Left ventricle myocardium superior (tissue), 1 donor: ENCODE measurements at regions not wholly inside any gene's neighbourhood (a gene's known extent, or its start where the extent isn't known, plus 50 kb on each side); places are given as distances from the start of the nearest gene placed in this dataset.
"Not testable (repeated sequence)": the region's sequence is repeated elsewhere in the genome, so short reads cannot be mapped to it uniquely, and the experiment has no call there.

ENCODE experiments used
- ATAC-seq: fragments of 200-7000 bp; cut with Tn5 transposase; one replicate; pipeline ENCODE4 v1.9.1; 2020; ENCODE audit warnings: mild to moderate bottlenecking, moderate library complexity
- DNase-seq: peaks from one replicate; pipeline ENCODE4 v3.0.0-alpha.2; 2020
- intact Hi-C: fragments of 100-400 bp; cut with micrococcal nuclease; formaldehyde crosslinking; loops from one replicate; pipeline ENCODE4 v1.11.0; 2022
- donor health status: DM: no; HTN: yes; CAD: no; lungs with severe emphysema.

- intact Hi-C loops, result no loop called here
- DNase-seq, result no peak
- no peak for ATAC-seq
Measured at GRCh38 chrX:1074172-1074571, 138.3 kb downstream of the CRLF2 start.

GRCh38 chrX:1072637-1073377, 139.6 kb downstream of the CRLF2 start:
- intact Hi-C loops, result no loop called here
- no peak for ATAC-seq
- DNase-seq, result no peak

DNA sequence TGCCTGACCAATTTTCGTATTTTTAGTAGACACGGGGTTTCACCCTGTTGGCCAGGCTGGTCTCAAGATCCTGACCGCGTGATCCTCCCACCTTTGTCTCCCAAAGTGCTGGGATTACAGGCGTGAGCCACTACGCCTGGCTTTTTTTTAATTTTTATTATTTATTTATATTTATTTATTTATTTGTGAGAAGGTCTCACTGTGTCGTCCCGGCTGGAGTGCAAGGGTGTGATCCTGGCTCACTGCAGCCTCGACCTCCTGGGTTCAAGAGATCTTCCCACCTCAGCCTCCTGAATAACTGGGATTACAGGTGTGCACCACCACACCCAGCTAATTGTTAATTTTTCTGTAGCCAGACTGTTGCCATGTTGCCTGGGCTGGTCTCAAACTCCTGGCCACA, 141.1 kb downstream of the CRLF2 start:
- ATAC-seq (no peak), DNase-seq (no peak)
- intact Hi-C loops, result no loop called here

DNA sequence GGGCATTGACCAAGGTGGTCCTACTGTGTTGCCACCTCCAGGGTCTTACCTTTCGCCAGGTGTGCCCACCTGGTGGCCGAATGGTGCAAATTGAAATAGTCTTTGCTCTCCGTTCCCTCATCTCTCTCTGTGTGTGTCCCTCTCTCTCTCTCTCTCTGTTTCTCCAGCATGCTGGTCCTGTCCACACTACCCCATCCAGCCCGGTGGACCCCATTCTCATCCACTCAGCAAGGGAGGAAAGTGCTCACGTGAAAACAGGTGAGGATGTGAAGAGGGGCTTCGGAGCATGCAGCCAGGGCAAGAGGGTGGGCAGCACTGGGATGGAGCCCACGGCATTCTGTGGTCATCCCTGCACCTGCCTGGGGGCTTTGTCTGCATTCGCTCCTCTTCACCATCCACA, 150.1 kb downstream of the CRLF2 start:
- no peak for DNase-seq
- no peak for ATAC-seq
- intact Hi-C loops, result no loop called here

GRCh38 chrX:1060562-1060960, 151.9 kb downstream of the CRLF2 start:
- no peak for DNase-seq
- no peak for ATAC-seq
- intact Hi-C loops, result no loop called here

GRCh38 chrX:1059576-1060561, 152.6 kb downstream of the CRLF2 start:
- ATAC-seq (no peak), DNase-seq (no peak)
- intact Hi-C loops, result no loop called here

DNA sequence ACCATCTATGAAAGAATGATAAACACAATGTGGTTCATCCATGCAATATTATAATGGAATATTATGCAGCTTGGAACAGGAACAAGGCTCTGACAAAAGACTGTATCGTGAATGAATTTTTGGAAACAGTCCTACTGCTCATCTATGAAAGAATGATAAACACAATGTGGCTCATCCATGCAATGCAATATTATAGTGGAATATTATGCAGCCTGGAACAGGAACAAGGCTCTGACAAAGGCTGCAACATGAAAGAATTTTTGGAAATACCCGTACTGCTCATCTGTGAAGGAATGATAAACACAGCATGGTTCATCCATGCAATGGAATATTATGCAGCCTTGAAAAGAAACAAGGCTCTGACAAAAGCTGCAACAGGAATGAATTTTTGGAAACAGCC, 158.8 kb downstream of the CRLF2 start:
- DNase-seq, ATAC-seq, intact Hi-C loops: not testable (repeated sequence)

- DNase-seq (no peak), ATAC-seq (no peak)
- intact Hi-C loops, result no loop called here
Measured at GRCh38 chrX:1053072-1053471, 159.4 kb downstream of the CRLF2 start.

GRCh38 chrX:1052021-1052420, 160.4 kb downstream of the CRLF2 start:
- DNase-seq (no peak), ATAC-seq (no peak)
- intact Hi-C loops, result no loop called here

- intact Hi-C loops, result no loop called here
- ATAC-seq, result no peak
Measured at GRCh38 chrX:1051421-1051820, 161.0 kb downstream of the CRLF2 start.

GRCh38 chrX:1045680-1046314, 166.7 kb downstream of the CRLF2 start:
- no peak for DNase-seq
- intact Hi-C loops, result no loop called here
- ATAC-seq, result no peak

More at GRCh38 chrX:1051421-1051820, 161.0 kb downstream of the CRLF2 start:
- no peak for DNase-seq

- ATAC-seq (no peak), DNase-seq (no peak)
- intact Hi-C loops, result no loop called here
Measured at GRCh38 chrX:1041091-1041490, 171.4 kb downstream of the CRLF2 start.

DNA sequence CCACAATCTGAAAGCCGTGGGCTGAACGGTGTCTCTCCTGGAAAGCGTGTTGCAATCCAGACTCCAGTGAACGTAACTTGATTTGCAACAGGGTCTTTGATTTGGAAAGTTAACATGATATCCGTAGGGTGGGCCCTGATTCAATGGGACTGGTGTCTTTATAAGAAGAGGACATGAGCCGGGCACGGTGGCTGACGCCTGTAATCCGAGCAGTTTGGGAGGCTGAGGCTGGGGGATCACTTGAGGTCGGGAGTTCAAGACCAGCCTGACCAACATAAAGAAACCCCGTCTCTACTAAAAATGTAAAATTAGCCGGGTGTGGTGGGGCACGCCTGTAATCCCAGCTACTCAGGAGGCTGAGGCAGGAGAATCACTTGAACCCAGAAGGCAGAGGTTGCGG, 176.5 kb downstream of the CRLF2 start:
- DNase-seq, ATAC-seq, intact Hi-C loops: not testable (repeated sequence)

DNA sequence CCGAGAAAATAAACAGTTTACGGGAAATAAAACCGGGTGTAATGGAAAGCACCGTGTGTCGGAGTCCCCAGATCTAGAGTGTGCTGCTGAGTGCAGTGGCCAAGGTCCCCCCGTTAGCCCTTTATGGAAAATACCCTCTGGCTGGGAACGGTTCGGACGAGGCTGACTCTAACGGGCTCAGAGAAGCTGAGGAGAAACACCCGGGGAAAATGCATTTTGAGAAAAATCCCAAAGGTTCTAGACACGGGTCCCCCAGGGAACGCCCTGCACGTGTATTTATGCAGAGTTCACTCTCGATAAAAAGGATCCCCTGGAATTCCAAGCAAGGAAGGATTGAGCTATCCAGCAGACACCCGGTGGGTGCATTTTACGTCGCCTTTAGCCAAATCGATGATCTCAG, 177.2 kb downstream of the CRLF2 start:
- DNase-seq (no peak), ATAC-seq (no peak)
- intact Hi-C loops, result no loop called here

GRCh38 chrX:1034717-1035116, 177.7 kb downstream of the CRLF2 start:
- DNase-seq (no peak), ATAC-seq (no peak)
- intact Hi-C loops, result no loop called here

- intact Hi-C loops, result no loop called here
- no peak for ATAC-seq
Measured at GRCh38 chrX:1031521-1032430, 180.7 kb downstream of the CRLF2 start.

DNA sequence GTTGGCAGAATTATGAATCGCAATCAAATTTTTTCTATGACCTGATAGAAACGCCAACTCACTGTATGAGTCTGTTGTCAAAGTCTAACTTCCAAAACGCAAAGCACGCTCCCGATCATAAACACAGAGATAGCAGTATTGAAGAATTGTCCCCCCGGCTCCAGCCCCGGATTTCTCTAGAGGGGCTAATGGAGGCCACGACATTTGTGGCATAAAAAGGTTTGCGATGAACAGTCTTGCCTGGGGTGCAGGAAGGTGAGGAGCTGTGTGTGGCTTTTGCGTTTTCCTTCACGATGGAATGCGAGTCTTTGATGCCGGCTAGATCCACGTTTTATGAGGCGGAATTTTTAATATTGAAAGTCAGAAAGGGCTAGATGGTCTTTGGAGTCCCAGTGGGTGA, 183.0 kb downstream of the CRLF2 start:
- DNase-seq (no peak), ATAC-seq (no peak)
- intact Hi-C loops, result no loop called here

More at GRCh38 chrX:1031521-1032430, 180.7 kb downstream of the CRLF2 start:
- no peak for DNase-seq

DNA sequence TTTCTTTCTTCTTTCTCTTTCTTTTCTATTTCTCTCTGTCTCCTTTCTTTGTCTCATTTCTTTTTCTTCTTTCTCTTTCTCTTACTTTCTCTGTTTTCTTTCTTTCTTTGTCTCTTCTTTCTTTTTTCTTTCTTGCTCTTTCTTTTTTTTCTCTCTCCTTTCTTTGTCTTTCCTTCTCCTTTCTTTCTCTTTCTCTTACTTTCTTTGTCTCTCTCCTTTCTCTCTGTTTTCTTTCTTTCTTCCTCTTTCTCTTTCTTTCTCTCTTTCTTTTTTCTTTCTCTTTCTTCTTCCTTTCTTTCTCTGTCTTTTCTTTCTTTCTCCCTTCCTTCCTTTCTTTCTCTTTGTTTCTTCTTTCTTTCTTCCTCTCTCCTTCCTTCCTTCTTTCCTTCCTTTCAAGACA, 184.8 kb downstream of the CRLF2 start:
- ATAC-seq (no peak), DNase-seq (no peak)
- intact Hi-C loops, result no loop called here

- DNase-seq, result no peak
- intact Hi-C loops, result no loop called here
- no peak for ATAC-seq
Measured at GRCh38 chrX:1027133-1027532, 185.3 kb downstream of the CRLF2 start.
